A673 (cell line): ENCODE measurements at regions not wholly inside any gene's neighbourhood (a gene's known extent, or its start where the extent isn't known, plus 50 kb on each side); places are given as distances from the start of the nearest gene placed in this dataset.
A peak's percentile ranks its signal among the peaks of the same experiment; 100 is the strongest.

ENCODE experiments used
- BruUV-seq: library from RNA; stranded (reverse); fragments of 400-500 nt; replicated peaks from 2 replicates; lab custom pipeline; 2021; lab: Mats Ljungman, UMichigan
- CTCF ChIA-PET: fragments of 300-600 bp; sonication (Branson Sonifier 250); formaldehyde crosslinking; loops from one replicate; lab custom pipeline; 2022; ENCODE audit warnings: antibody characterized with exemption; lab: Charles Lee
- POLR2A ChIA-PET: fragments of 300-600 bp; sonication (Branson Sonifier 250); formaldehyde crosslinking; loops from one replicate; lab custom pipeline; 2022; ENCODE audit warnings: antibody characterized with exemption; ENCODE audit not compliant: low non-redundant PET; lab: Charles Lee
- DNase-seq: peaks from one replicate; pipeline ENCODE4 v3.0.0-alpha.2; 2015; ENCODE audit warnings: low spot score
- H3K27ac ChIP-seq: fragments of 200-600 bp; sonication (generic); 2 replicates; pipeline ENCODE4 v1.5.1; 2016; ENCODE audit warnings: mixed run types, low read depth, mild to moderate bottlenecking, mixed read lengths, antibody characterized with exemption, low read length; ENCODE audit not compliant: poor library complexity, severe bottlenecking
- H3K27me3 ChIP-seq: fragments of 200-600 bp; sonication (generic); replicated peaks from 2 replicates; pipeline ENCODE4 v1.6.1; 2017; ENCODE audit warnings: mixed run types, low read depth, mild to moderate bottlenecking, mixed read lengths, antibody characterized with exemption, low read length; ENCODE audit not compliant: insufficient read depth, poor library complexity
- H3K36me3 ChIP-seq: fragments of 200-600 bp; sonication (generic); 2 replicates; pipeline ENCODE4 v1.6.1; 2016; ENCODE audit warnings: mixed run types, mild to moderate bottlenecking, mixed read lengths, antibody characterized with exemption, low read length; ENCODE audit not compliant: insufficient read depth, poor library complexity, severe bottlenecking
- H3K4me1 ChIP-seq: fragments of 200-600 bp; sonication (generic); 2 replicates; pipeline ENCODE4 v1.6.1; 2017; ENCODE audit warnings: mixed run types, mild to moderate bottlenecking, mixed read lengths, antibody characterized with exemption, low read length; ENCODE audit not compliant: insufficient read depth, poor library complexity, severe bottlenecking
- H3K4me3 ChIP-seq: fragments of 200-600 bp; sonication (generic); 2 replicates; pipeline ENCODE4 v1.5.1; 2016; ENCODE audit warnings: low read depth, mixed run types, mild to moderate bottlenecking, mixed read lengths, low read length; ENCODE audit not compliant: poor library complexity, severe bottlenecking
- H3K9me3 ChIP-seq: fragments of 200-600 bp; sonication (generic); 2 replicates; pipeline ENCODE4 v1.6.1; 2016; ENCODE audit warnings: mixed run types, low read depth, mild to moderate bottlenecking, mixed read lengths, antibody characterized with exemption, low read length; ENCODE audit not compliant: poor library complexity, severe bottlenecking
- EZH2 ChIP-seq: fragments of 200-600 bp; sonication (generic); IDR thresholded peaks from 2 replicates; pipeline ENCODE4 v1.6.1; 2017; ENCODE audit warnings: borderline replicate concordance, low read depth, mild to moderate bottlenecking, mixed read lengths, antibody characterized with exemption, low read length; ENCODE audit not compliant: poor library complexity, severe bottlenecking
- intact Hi-C: fragments of 100-400 bp; cut with micrococcal nuclease; formaldehyde crosslinking; loops from one replicate; pipeline ENCODE4 v1.10.0; 2022; ENCODE audit not compliant: unreplicated experiment
- TF ChIP-seq, protein P1 (sequence below): fragments of 300-800, 200-600 bp; sonication (generic); conservative IDR thresholded peaks from 2 replicates; pipeline ENCODE4 v1.5.1; 2017; ENCODE audit warnings: low read depth, mild to moderate bottlenecking, antibody characterized with exemption, low read length, moderate library complexity, mixed read lengths

DNA sequence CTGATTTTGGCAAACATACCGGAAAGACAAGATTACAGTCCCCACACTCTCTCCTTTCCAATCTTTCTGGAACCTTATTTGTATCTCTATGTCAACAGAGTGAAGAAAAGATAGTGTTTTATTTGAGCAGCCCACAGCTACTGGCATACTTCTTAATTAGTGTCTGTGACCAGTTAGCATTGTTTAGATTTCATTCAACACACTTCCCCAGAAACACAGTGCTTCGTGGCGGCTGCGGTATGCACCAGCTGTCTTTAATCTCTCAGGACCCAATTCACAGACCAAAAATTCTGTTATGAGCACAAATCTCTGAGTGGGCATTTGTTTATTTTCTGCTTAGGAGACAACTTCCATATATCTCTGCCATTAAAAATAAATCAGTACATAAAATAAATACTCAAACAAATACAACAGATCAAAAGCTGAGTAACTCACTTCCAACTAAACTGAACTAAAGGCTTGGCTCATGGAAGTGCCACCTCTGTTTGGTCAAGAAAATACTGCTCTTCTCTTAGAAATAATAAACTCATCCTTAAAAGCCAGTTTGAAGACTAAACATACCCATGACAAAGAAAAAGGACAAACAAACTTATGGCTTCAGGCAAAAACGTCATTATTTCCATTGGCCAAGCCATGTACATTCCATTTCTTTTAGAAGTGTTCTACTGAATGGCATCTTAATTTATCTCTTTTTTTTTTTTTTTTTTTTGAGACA, 392.4 kb downstream of the TXNL1 start:
- Histone ChIP-seq H3K4me3 (no peak overlapping the region), H3K27ac (no peak overlapping the region), H3K4me1 (no peaks in the 10 kb centered on the region), H3K36me3 (no peaks in the 10 kb centered on the region), H3K9me3 (no peaks in the 10 kb centered on the region), H3K27me3 (no peaks in the 10 kb centered on the region)
- POLR2A ChIA-PET, result interaction anchor here (0.8 kb wide), 1 partner anchor 46 kb away, joined by 6 read pairs; no protein-coding TSS in a partner anchor
- DNase-seq, result peak; percentile 12
- CTCF ChIA-PET, result no interaction called here
- BruUV-seq, result no TSS peak
- intact Hi-C loops, result no loop called here
- no peak for TF ChIP-seq EZH2
- TF ChIP-seq, protein P1, sequence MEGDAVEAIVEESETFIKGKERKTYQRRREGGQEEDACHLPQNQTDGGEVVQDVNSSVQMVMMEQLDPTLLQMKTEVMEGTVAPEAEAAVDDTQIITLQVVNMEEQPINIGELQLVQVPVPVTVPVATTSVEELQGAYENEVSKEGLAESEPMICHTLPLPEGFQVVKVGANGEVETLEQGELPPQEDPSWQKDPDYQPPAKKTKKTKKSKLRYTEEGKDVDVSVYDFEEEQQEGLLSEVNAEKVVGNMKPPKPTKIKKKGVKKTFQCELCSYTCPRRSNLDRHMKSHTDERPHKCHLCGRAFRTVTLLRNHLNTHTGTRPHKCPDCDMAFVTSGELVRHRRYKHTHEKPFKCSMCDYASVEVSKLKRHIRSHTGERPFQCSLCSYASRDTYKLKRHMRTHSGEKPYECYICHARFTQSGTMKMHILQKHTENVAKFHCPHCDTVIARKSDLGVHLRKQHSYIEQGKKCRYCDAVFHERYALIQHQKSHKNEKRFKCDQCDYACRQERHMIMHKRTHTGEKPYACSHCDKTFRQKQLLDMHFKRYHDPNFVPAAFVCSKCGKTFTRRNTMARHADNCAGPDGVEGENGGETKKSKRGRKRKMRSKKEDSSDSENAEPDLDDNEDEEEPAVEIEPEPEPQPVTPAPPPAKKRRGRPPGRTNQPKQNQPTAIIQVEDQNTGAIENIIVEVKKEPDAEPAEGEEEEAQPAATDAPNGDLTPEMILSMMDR, result no peak

DNA sequence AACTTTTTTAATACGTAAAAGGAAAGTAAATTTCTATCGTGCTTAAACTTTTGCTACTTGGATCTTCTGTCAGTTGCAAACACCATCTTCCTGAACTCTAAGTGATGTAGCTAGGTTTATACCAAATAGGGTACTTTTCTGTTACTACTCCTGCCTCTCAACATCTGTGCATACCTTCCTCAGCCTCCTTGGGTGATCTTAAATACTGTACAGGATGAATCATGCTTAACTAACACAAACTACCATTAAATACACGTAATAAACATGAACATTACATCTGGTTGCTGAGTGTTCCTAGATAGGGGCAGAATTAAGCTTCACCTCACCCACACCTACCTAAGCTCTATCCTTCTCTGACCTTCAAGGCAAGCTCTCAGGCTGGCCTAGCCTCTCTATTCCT, 398.0 kb downstream of the TXNL1 start:
- no peaks in the 10 kb centered on the region for H3K36me3 ChIP-seq
- POLR2A ChIA-PET, result no interaction called here
- no peak overlapping the region for H3K4me3 ChIP-seq
- H3K9me3 ChIP-seq, result no peaks in the 10 kb centered on the region
- no peaks in the 10 kb centered on the region for H3K27me3 ChIP-seq
- H3K4me1 ChIP-seq, result no peaks in the 10 kb centered on the region
- intact Hi-C loops, result no loop called here
- no peak overlapping the region for H3K27ac ChIP-seq
- CTCF ChIA-PET, result no interaction called here
- no TSS peak for BruUV-seq
- no peak for DNase-seq
- TF ChIP-seq, protein P1, result no peak
- TF ChIP-seq EZH2, result no peak

DNA sequence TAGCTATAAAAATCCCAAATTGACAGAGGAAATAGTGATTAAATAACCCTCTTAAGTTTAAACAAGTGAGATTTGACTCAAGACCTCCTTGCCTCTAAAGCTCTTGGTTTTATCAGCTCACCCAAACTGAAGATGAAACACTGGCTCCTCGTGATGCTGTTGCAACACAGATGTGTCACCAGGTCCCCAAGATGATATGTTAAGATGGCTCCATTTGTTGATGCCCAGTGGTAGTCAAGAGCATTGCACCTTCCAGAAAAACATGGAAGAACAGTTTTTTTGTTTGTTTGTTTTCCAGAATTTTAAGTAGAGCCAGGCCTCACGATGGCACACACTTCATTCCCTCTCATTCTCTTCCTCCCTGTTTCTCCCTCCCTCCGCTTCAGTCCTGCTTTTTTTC, 399.8 kb downstream of the TXNL1 start:
- no TSS peak for BruUV-seq
- Histone ChIP-seq H3K27me3 (no peaks in the 10 kb centered on the region), H3K27ac (no peak overlapping the region), H3K9me3 (no peaks in the 10 kb centered on the region), H3K4me3 (no peak overlapping the region), H3K36me3 (no peaks in the 10 kb centered on the region), H3K4me1 (no peaks in the 10 kb centered on the region)
- POLR2A ChIA-PET, result no interaction called here
- no peak for DNase-seq
- intact Hi-C loops, result no loop called here
- CTCF ChIA-PET, result no interaction called here
- TF ChIP-seq, protein P1, result no peak
- no peak for TF ChIP-seq EZH2
